Mammary epithelial cell (primary cell): ENCODE measurements at regions not wholly inside any gene's neighbourhood (a gene's known extent, or its start where the extent isn't known, plus 50 kb on each side); places are given as distances from the start of the nearest gene placed in this dataset.

Experiments
- CTCF ChIP-seq, 2 donors: IDR thresholded peaks in 1 of 2; conservative IDR thresholded peaks in 1 of 2; 2 replicates each; pipeline ENCODE4 v1.5.1; 2011 to 2012; ENCODE audit warnings: inconsistent platforms in 2 of 2, low read length in 2 of 2, mild to moderate bottlenecking in 2 of 2, control low read depth in 1 of 2, low read depth in 1 of 2; ENCODE audit not compliant: insufficient read depth in 1 of 2; ENCODE audit errors: extremely low read depth in 1 of 2
- EZH2 ChIP-seq: IDR thresholded peaks from 2 replicates; pipeline ENCODE4 v1.6.1; 2012; ENCODE audit warnings: low read length, inconsistent platforms, borderline replicate concordance

GRCh38 chr4:127293496-127293895 lies 339.3 kb upstream of the INTU start:
- no peak for TF ChIP-seq CTCF (conservative IDR thresholded peaks at IDR 0.05 in 1 of 2, IDR thresholded peaks at IDR 0.05 in 1 of 2; ENCODE audit: extremely low read depth in 1 of 2, insufficient read depth in 1 of 2, low read depth in 1 of 2, low read length in 2 of 2)
- no peak for TF ChIP-seq EZH2
